ENCODE measurements at regions not wholly inside any gene's neighbourhood (a gene's known extent, or its start where the extent isn't known, plus 50 kb on each side); places are given as distances from the start of the nearest gene placed in this dataset.

DNA sequence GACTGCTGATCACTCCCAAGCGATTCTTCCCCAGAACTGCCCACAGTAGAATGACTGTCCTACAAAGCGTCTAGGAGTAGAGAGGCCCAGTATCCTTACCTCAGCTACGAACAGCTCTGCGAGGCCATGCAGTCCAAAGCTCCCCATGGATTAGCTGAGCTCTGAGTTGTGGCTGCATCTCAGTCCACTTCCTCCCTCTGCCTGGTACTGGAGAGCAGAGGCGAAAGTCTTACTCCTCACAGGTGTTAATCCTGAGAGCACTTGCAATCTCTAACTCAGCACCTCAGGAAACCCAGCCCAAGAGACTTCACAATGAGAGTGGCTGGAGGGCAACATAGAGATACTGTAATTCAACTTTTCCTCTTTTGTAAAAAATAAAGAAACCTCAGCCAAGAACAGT, 493.1 kb downstream of the BCAT1 start:
- Mint-ChIP-seq H3K9me3 (ENCODE audit: insufficient read depth) (no peaks in the 10 kb centered on the region), H3K4me3 (no peak overlapping the region), H3K27me3 (no peaks in the 10 kb centered on the region), H3K27ac (no peak overlapping the region), H3K4me1 (no peaks in the 10 kb centered on the region)
- Histone ChIP-seq H4K20me1 (ENCODE audit: control insufficient read depth, insufficient read depth, low read length, poor library complexity, severe bottlenecking) (no peaks in the 10 kb centered on the region), H3K9me3 (ENCODE audit: control extremely low read depth in 1 of 3, control insufficient read depth in 2 of 3, insufficient read depth in 1 of 3, low read length in 2 of 3) (no peaks in the 10 kb centered on the region), H3K27ac (ENCODE audit: low read length in 2 of 2) (no peak overlapping the region), H2AFZ (ENCODE audit: insufficient read depth, low read depth, low read length, poor library complexity, severe bottlenecking) (no peak overlapping the region), H3K36me3 (replicated peaks in 1 of 2; ENCODE audit: control extremely low read depth in 1 of 2, control insufficient read depth in 1 of 2, extremely low read depth in 1 of 2, insufficient read depth in 2 of 2, low read length in 1 of 2) (no peaks in the 10 kb centered on the region), H3K4me1 (ENCODE audit: control insufficient read depth in 2 of 2, insufficient read depth in 2 of 2, low read length in 2 of 2) (no peaks in the 10 kb centered on the region), H3K4me3 (ENCODE audit: control extremely low read depth in 1 of 5, extremely low read depth in 1 of 5, insufficient read depth in 1 of 5, low read depth in 2 of 5, low read length in 4 of 5) (no peak overlapping the region), H3K79me2 (ENCODE audit: control insufficient read depth, insufficient read depth, low read length) (no peaks in the 10 kb centered on the region), H3K27me3 (replicated peaks in 1 of 4; ENCODE audit: control extremely low read depth in 1 of 4, control insufficient read depth in 3 of 4, insufficient read depth in 4 of 4, low read length in 3 of 4) (no peaks in the 10 kb centered on the region), H3K4me2 (replicated peaks; ENCODE audit: low read depth, low read length, poor library complexity, severe bottlenecking) (no peak overlapping the region), H3K9ac (ENCODE audit: low read length) (no peak overlapping the region)
- ChIA-PET POLR2A (no interaction called here), CTCF (no interaction called here)
- TF ChIP-seq, protein P1, sequence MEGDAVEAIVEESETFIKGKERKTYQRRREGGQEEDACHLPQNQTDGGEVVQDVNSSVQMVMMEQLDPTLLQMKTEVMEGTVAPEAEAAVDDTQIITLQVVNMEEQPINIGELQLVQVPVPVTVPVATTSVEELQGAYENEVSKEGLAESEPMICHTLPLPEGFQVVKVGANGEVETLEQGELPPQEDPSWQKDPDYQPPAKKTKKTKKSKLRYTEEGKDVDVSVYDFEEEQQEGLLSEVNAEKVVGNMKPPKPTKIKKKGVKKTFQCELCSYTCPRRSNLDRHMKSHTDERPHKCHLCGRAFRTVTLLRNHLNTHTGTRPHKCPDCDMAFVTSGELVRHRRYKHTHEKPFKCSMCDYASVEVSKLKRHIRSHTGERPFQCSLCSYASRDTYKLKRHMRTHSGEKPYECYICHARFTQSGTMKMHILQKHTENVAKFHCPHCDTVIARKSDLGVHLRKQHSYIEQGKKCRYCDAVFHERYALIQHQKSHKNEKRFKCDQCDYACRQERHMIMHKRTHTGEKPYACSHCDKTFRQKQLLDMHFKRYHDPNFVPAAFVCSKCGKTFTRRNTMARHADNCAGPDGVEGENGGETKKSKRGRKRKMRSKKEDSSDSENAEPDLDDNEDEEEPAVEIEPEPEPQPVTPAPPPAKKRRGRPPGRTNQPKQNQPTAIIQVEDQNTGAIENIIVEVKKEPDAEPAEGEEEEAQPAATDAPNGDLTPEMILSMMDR (IDR thresholded peaks at IDR 0.05): no peak
- TF ChIP-seq EZH2 (IDR thresholded peaks at IDR 0.05; ENCODE audit: borderline replicate concordance, insufficient read depth, low read depth, low read length, poor library complexity, severe bottlenecking): no peak
- intact Hi-C loops (cut with micrococcal nuclease): no loop called here
- 90% methylated on average over 4 of the region's 5 CpGs for WGBS (ENCODE audit: insufficient coverage)
- no peak for ATAC-seq (ENCODE audit: low read depth)
- DNase-seq: no peak

DNA sequence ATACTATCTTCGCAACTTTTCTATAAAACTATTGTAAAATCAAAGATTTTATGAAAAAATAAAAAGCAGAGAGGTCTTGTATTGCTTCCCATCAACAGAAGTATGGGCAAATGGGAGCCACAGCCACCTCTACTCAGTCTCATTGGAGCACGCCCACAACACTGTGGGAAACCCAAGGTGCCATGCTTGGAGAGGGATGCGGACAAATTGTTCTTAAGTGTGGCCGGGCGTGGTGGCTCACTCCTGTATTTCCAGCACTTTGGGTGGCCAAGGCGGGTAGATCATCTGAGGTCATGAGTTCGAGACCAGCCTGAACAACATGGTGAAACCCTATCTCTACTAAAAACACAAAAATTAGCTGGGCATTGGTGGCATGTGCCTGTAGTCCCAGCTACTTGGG, 498.2 kb upstream of the SOX5 start:
- Mint-ChIP-seq H3K27ac (no peak overlapping the region), H3K4me3 (no peak overlapping the region), H3K4me1 (peaks cover 6% of the 10 kb centered on the region), H3K27me3 (no peaks in the 10 kb centered on the region), H3K9me3 (ENCODE audit: insufficient read depth) (no peaks in the 10 kb centered on the region)
- Histone ChIP-seq H3K36me3 (replicated peaks in 1 of 2; ENCODE audit: control extremely low read depth in 1 of 2, control insufficient read depth in 1 of 2, extremely low read depth in 1 of 2, insufficient read depth in 2 of 2, low read length in 1 of 2) (no peaks in the 10 kb centered on the region), H3K27ac (ENCODE audit: low read length in 2 of 2) (no peak overlapping the region), H2AFZ (ENCODE audit: insufficient read depth, low read depth, low read length, poor library complexity, severe bottlenecking) (no peak overlapping the region), H3K79me2 (ENCODE audit: control insufficient read depth, insufficient read depth, low read length) (no peaks in the 10 kb centered on the region), H3K4me2 (replicated peaks; ENCODE audit: low read depth, low read length, poor library complexity, severe bottlenecking) (no peak overlapping the region), H4K20me1 (ENCODE audit: control insufficient read depth, insufficient read depth, low read length, poor library complexity, severe bottlenecking) (no peaks in the 10 kb centered on the region), H3K4me1 (ENCODE audit: control insufficient read depth in 2 of 2, insufficient read depth in 2 of 2, low read length in 2 of 2) (peaks cover 0 to 5% of the 10 kb centered on the region in 2 donors), H3K27me3 (replicated peaks in 1 of 4; ENCODE audit: control extremely low read depth in 1 of 4, control insufficient read depth in 3 of 4, insufficient read depth in 4 of 4, low read length in 3 of 4) (no peaks in the 10 kb centered on the region), H3K9ac (ENCODE audit: low read length) (no peak overlapping the region), H3K4me3 (ENCODE audit: control extremely low read depth in 1 of 5, extremely low read depth in 1 of 5, insufficient read depth in 1 of 5, low read depth in 2 of 5, low read length in 4 of 5) (no peak overlapping the region), H3K9me3 (ENCODE audit: control extremely low read depth in 1 of 3, control insufficient read depth in 2 of 3, insufficient read depth in 1 of 3, low read length in 2 of 3) (no peaks in the 10 kb centered on the region)
- 96% methylated on average over 6 of the region's 7 CpGs for WGBS (ENCODE audit: insufficient coverage)
- ChIA-PET CTCF (no interaction called here), POLR2A (no interaction called here)
- no peak for DNase-seq
- TF ChIP-seq, protein P1 (IDR thresholded peaks at IDR 0.05): no peak
- no peak for TF ChIP-seq EZH2 (IDR thresholded peaks at IDR 0.05; ENCODE audit: borderline replicate concordance, insufficient read depth, low read depth, low read length, poor library complexity, severe bottlenecking)
- ATAC-seq (ENCODE audit: low read depth): no peak
- intact Hi-C loops (cut with micrococcal nuclease): no loop called here
